ENCODE measurements at regions not wholly inside any gene's neighbourhood (a gene's known extent, or its start where the extent isn't known, plus 50 kb on each side); places are given as distances from the start of the nearest gene placed in this dataset.

GRCh38 chr13:47481536-47481935, 519.5 kb downstream of the SUCLA2 start:
- TF ChIP-seq YY1 (IDR thresholded peaks at IDR 0.05; ENCODE audit: insufficient read depth, insufficient read length) (no peak), ZNF274 (IDR thresholded peaks at IDR 0.05; ENCODE audit: low read depth, low read length) (no peak)
